ENCODE measurements at regions not wholly inside any gene's neighbourhood (a gene's known extent, or its start where the extent isn't known, plus 50 kb on each side); places are given as distances from the start of the nearest gene placed in this dataset.

- TF ChIP-seq POLR2AphosphoS5 (IDR thresholded peaks at IDR 0.05) (no peak), POLR2A (IDR thresholded peaks at IDR 0.05) (no peak), EP300 (IDR thresholded peaks at IDR 0.05; ENCODE audit: low read depth) (no peak)
- TF ChIP-seq, protein P1, sequence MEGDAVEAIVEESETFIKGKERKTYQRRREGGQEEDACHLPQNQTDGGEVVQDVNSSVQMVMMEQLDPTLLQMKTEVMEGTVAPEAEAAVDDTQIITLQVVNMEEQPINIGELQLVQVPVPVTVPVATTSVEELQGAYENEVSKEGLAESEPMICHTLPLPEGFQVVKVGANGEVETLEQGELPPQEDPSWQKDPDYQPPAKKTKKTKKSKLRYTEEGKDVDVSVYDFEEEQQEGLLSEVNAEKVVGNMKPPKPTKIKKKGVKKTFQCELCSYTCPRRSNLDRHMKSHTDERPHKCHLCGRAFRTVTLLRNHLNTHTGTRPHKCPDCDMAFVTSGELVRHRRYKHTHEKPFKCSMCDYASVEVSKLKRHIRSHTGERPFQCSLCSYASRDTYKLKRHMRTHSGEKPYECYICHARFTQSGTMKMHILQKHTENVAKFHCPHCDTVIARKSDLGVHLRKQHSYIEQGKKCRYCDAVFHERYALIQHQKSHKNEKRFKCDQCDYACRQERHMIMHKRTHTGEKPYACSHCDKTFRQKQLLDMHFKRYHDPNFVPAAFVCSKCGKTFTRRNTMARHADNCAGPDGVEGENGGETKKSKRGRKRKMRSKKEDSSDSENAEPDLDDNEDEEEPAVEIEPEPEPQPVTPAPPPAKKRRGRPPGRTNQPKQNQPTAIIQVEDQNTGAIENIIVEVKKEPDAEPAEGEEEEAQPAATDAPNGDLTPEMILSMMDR (IDR thresholded peaks at IDR 0.05), result no peak
Measured at GRCh38 chr19:5214902-5215301, 125.7 kb downstream of the PTPRS start.

All from transverse colon (tissue), 4 donors.